SH-SY5Y (cell line): ENCODE measurements at regions not wholly inside any gene's neighbourhood (a gene's known extent, or its start where the extent isn't known, plus 50 kb on each side); places are given as distances from the start of the nearest gene placed in this dataset.

Experiments
- GATA2 ChIP-seq: IDR thresholded peaks from 2 replicates; pipeline ENCODE4 v1.6.1; 2011; ENCODE audit warnings: mild to moderate bottlenecking, low read depth, low read length
- GATA3 ChIP-seq: IDR thresholded peaks from 2 replicates; pipeline ENCODE4 v1.6.1; 2011; ENCODE audit warnings: low read depth, mild to moderate bottlenecking, low read length, moderate library complexity

- TF ChIP-seq GATA3, result no peak
- TF ChIP-seq GATA2, result no peak
Observed at GRCh38 chr2:129805899-129806298, 173.6 kb upstream of the RAB6C start.
